ENCODE measurements at regions not wholly inside any gene's neighbourhood (a gene's known extent, or its start where the extent isn't known, plus 50 kb on each side); places are given as distances from the start of the nearest gene placed in this dataset.

- TF ChIP-seq, protein P1, sequence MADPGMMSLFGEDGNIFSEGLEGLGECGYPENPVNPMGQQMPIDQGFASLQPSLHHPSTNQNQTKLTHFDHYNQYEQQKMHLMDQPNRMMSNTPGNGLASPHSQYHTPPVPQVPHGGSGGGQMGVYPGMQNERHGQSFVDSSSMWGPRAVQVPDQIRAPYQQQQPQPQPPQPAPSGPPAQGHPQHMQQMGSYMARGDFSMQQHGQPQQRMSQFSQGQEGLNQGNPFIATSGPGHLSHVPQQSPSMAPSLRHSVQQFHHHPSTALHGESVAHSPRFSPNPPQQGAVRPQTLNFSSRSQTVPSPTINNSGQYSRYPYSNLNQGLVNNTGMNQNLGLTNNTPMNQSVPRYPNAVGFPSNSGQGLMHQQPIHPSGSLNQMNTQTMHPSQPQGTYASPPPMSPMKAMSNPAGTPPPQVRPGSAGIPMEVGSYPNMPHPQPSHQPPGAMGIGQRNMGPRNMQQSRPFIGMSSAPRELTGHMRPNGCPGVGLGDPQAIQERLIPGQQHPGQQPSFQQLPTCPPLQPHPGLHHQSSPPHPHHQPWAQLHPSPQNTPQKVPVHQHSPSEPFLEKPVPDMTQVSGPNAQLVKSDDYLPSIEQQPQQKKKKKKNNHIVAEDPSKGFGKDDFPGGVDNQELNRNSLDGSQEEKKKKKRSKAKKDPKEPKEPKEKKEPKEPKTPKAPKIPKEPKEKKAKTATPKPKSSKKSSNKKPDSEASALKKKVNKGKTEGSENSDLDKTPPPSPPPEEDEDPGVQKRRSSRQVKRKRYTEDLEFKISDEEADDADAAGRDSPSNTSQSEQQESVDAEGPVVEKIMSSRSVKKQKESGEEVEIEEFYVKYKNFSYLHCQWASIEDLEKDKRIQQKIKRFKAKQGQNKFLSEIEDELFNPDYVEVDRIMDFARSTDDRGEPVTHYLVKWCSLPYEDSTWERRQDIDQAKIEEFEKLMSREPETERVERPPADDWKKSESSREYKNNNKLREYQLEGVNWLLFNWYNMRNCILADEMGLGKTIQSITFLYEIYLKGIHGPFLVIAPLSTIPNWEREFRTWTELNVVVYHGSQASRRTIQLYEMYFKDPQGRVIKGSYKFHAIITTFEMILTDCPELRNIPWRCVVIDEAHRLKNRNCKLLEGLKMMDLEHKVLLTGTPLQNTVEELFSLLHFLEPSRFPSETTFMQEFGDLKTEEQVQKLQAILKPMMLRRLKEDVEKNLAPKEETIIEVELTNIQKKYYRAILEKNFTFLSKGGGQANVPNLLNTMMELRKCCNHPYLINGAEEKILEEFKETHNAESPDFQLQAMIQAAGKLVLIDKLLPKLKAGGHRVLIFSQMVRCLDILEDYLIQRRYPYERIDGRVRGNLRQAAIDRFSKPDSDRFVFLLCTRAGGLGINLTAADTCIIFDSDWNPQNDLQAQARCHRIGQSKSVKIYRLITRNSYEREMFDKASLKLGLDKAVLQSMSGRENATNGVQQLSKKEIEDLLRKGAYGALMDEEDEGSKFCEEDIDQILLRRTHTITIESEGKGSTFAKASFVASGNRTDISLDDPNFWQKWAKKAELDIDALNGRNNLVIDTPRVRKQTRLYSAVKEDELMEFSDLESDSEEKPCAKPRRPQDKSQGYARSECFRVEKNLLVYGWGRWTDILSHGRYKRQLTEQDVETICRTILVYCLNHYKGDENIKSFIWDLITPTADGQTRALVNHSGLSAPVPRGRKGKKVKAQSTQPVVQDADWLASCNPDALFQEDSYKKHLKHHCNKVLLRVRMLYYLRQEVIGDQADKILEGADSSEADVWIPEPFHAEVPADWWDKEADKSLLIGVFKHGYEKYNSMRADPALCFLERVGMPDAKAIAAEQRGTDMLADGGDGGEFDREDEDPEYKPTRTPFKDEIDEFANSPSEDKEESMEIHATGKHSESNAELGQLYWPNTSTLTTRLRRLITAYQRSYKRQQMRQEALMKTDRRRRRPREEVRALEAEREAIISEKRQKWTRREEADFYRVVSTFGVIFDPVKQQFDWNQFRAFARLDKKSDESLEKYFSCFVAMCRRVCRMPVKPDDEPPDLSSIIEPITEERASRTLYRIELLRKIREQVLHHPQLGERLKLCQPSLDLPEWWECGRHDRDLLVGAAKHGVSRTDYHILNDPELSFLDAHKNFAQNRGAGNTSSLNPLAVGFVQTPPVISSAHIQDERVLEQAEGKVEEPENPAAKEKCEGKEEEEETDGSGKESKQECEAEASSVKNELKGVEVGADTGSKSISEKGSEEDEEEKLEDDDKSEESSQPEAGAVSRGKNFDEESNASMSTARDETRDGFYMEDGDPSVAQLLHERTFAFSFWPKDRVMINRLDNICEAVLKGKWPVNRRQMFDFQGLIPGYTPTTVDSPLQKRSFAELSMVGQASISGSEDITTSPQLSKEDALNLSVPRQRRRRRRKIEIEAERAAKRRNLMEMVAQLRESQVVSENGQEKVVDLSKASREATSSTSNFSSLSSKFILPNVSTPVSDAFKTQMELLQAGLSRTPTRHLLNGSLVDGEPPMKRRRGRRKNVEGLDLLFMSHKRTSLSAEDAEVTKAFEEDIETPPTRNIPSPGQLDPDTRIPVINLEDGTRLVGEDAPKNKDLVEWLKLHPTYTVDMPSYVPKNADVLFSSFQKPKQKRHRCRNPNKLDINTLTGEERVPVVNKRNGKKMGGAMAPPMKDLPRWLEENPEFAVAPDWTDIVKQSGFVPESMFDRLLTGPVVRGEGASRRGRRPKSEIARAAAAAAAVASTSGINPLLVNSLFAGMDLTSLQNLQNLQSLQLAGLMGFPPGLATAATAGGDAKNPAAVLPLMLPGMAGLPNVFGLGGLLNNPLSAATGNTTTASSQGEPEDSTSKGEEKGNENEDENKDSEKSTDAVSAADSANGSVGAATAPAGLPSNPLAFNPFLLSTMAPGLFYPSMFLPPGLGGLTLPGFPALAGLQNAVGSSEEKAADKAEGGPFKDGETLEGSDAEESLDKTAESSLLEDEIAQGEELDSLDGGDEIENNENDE (IDR thresholded peaks at IDR 0.05; ENCODE audit: insufficient replicate concordance, low read length) = no peak
- TF ChIP-seq CTCF (IDR thresholded peaks at IDR 0.05; ENCODE audit: control extremely low read depth in 1 of 3, insufficient read depth in 1 of 3, low read depth in 1 of 3, low read length in 3 of 3) (no peak), KDM4A (IDR thresholded peaks at IDR 0.05; ENCODE audit: low read depth, low read length, severe bottlenecking) (no peak), SUZ12 (IDR thresholded peaks at IDR 0.05; ENCODE audit: low read length) (no peak), FOSL1 (IDR thresholded peaks at IDR 0.05; ENCODE audit: insufficient read depth, low read depth, low read length) (no peak), TBP (IDR thresholded peaks at IDR 0.05; ENCODE audit: low read depth, low read length) (no peak), PHF8 (conservative IDR thresholded peaks at IDR 0.05; ENCODE audit: low read depth, low read length) (no peak)
- TF ChIP-seq, protein P2, sequence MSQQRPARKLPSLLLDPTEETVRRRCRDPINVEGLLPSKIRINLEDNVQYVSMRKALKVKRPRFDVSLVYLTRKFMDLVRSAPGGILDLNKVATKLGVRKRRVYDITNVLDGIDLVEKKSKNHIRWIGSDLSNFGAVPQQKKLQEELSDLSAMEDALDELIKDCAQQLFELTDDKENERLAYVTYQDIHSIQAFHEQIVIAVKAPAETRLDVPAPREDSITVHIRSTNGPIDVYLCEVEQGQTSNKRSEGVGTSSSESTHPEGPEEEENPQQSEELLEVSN (IDR thresholded peaks at IDR 0.05) = no peak
Observed at GRCh38 chr1:8226747-8227146, 91.2 kb upstream of the SLC45A1 start (continued).

Measured in H1 (cell line).